ENCODE measurements at regions not wholly inside any gene's neighbourhood (a gene's known extent, or its start where the extent isn't known, plus 50 kb on each side); places are given as distances from the start of the nearest gene placed in this dataset.

- no peak for DNase-seq (ENCODE audit: low read depth, low spot score)
- CTCF ChIA-PET, result no interaction called here
- Histone ChIP-seq H3K27me3 (ENCODE audit: insufficient read depth, low read length) (no peaks in the 10 kb centered on the region), H3K9me2 (ENCODE audit: insufficient read depth) (no peaks in the 10 kb centered on the region), H3K4me1 (ENCODE audit: control insufficient read depth in 1 of 2, insufficient read depth in 2 of 2, low read length in 2 of 2) (no peaks in the 10 kb centered on the region), H4K20me1 (ENCODE audit: insufficient read depth) (no peaks in the 10 kb centered on the region), H3K9ac (ENCODE audit: low read length) (no peak overlapping the region), H2AFZ (ENCODE audit: low read depth, low read length, poor library complexity, severe bottlenecking) (no peak overlapping the region), H3K79me2 (ENCODE audit: insufficient read depth, low read length) (no peaks in the 10 kb centered on the region), H3K9me3 (ENCODE audit: control insufficient read depth in 1 of 2, insufficient read depth in 1 of 2, low read depth in 1 of 2, low read length in 2 of 2) (peaks cover 8 to 12% of the 10 kb centered on the region in 2 experiments; a peak in 2 of 4 replicates), H3K4me2 (ENCODE audit: low read length) (no peak overlapping the region), H3K36me3 (ENCODE audit: control insufficient read depth in 1 of 2, insufficient read depth in 2 of 2, low read length in 2 of 2) (no peaks in the 10 kb centered on the region), H3K27ac (ENCODE audit: low read depth, low read length) (no peak overlapping the region), H3K4me3 (replicated peaks in 1 of 2; ENCODE audit: low read depth in 1 of 2, low read length in 2 of 2) (no peak overlapping the region)
- BruUV-seq (replicated peaks), result no TSS peak
- no peak for ATAC-seq
- intact Hi-C loops (cut with micrococcal nuclease), result no loop called here
- POLR2A ChIA-PET, result no interaction called here
- TF ChIP-seq EGR1 (IDR thresholded peaks at IDR 0.05; ENCODE audit: low read depth), result no peak
- TF ChIP-seq CEBPB (IDR thresholded peaks at IDR 0.05; ENCODE audit: low read depth), result no peak
- TF ChIP-seq ELF1 (IDR thresholded peaks at IDR 0.05; ENCODE audit: borderline replicate concordance, low read depth), result no peak
- TF ChIP-seq ZFX (IDR thresholded peaks at IDR 0.05), result no peak
- TF ChIP-seq POLR2A (IDR thresholded peaks at IDR 0.05; ENCODE audit: borderline replicate concordance, extremely low read depth, insufficient read depth, insufficient read length), result no peak
- no peak for TF ChIP-seq TCF7L2 (IDR thresholded peaks at IDR 0.05; ENCODE audit: borderline replicate concordance, extremely low read depth, insufficient read depth, insufficient read length)
- no peak for TF ChIP-seq REST (IDR thresholded peaks at IDR 0.05; ENCODE audit: low read depth)
- TF ChIP-seq JUND (IDR thresholded peaks at IDR 0.05), result no peak
- no peak for TF ChIP-seq SRF (IDR thresholded peaks at IDR 0.05; ENCODE audit: low read depth)
- TF ChIP-seq CBX3 (IDR thresholded peaks at IDR 0.05; ENCODE audit: low read depth), result no peak
- TF ChIP-seq POLR2AphosphoS5 (IDR thresholded peaks at IDR 0.05; ENCODE audit: low read depth, low read length), result no peak
- TF ChIP-seq FOSL1 (IDR thresholded peaks at IDR 0.05; ENCODE audit: low read depth), result no peak
- TF ChIP-seq EZH2 (IDR thresholded peaks at IDR 0.05), result no peak
- no peak for TF ChIP-seq YY1 (IDR thresholded peaks at IDR 0.05; ENCODE audit: extremely low read depth, insufficient replicate concordance, low read depth, low read length)
- TF ChIP-seq ZNF274 (IDR thresholded peaks at IDR 0.05; ENCODE audit: low read depth, low read length), result no peak
- no peak for TF ChIP-seq SIN3A (IDR thresholded peaks at IDR 0.05; ENCODE audit: low read depth)
- TF ChIP-seq ZBTB33 (IDR thresholded peaks at IDR 0.05; ENCODE audit: extremely low read depth, insufficient replicate concordance, low read length), result no peak
- TF ChIP-seq RAD21 (IDR thresholded peaks at IDR 0.05; ENCODE audit: low read depth), result no peak
- TF ChIP-seq CTCF (IDR thresholded peaks at IDR 0.05 in 2 of 3, conservative IDR thresholded peaks at IDR 0.05 in 1 of 3; ENCODE audit: borderline replicate concordance in 1 of 3, insufficient read depth in 1 of 3, low read depth in 2 of 3, low read length in 2 of 3), result no peak
- RAD21 ChIA-PET (ENCODE audit: low non-redundant PET in 1 of 2, low total read pairs in 2 of 2, uncharacterized antibody in 2 of 2, unreplicated experiment in 2 of 2), result no interaction called here
Observed at GRCh38 chr10:36428507-36428906, 696.9 kb upstream of the ANKRD30A start.
